Ishikawa (cell line): ENCODE measurements at regions not wholly inside any gene's neighbourhood (a gene's known extent, or its start where the extent isn't known, plus 50 kb on each side); places are given as distances from the start of the nearest gene placed in this dataset.

Source experiments
- CEBPB ChIP-seq: IDR thresholded peaks from 2 replicates; pipeline ENCODE4 v1.6.1; 2012
- CREB1 ChIP-seq: IDR thresholded peaks from 2 replicates; pipeline ENCODE4 v1.6.1; 2012; ENCODE audit warnings: low read depth
- EGR1 ChIP-seq: IDR thresholded peaks from 2 replicates; pipeline ENCODE4 v1.6.1; 2012
- EP300 ChIP-seq: IDR thresholded peaks from 2 replicates; pipeline ENCODE4 v1.6.1; 2012; ENCODE audit warnings: borderline replicate concordance
- FOXM1 ChIP-seq: IDR thresholded peaks from 2 replicates; pipeline ENCODE4 v1.6.1; 2012; ENCODE audit warnings: low read depth, borderline replicate concordance
- MAX ChIP-seq: IDR thresholded peaks from 2 replicates; pipeline ENCODE4 v1.6.1; 2012
- NFIC ChIP-seq: IDR thresholded peaks from 2 replicates; pipeline ENCODE4 v1.6.1; 2012
- RAD21 ChIP-seq: IDR thresholded peaks from 2 replicates; pipeline ENCODE4 v1.6.1; 2012; ENCODE audit warnings: low read depth
- REST ChIP-seq: IDR thresholded peaks from 2 replicates; pipeline ENCODE4 v1.6.1; 2012; ENCODE audit warnings: low read depth, mild to moderate bottlenecking
- TAF1 ChIP-seq: IDR thresholded peaks from 2 replicates; pipeline ENCODE4 v1.6.1; 2012; ENCODE audit warnings: low read depth, mild to moderate bottlenecking
- TCF12 ChIP-seq: IDR thresholded peaks from 2 replicates; pipeline ENCODE4 v1.6.1; 2012; ENCODE audit warnings: low read depth
- TEAD4 ChIP-seq: IDR thresholded peaks from 2 replicates; pipeline ENCODE4 v1.6.1; 2012
- USF1 ChIP-seq: IDR thresholded peaks from 2 replicates; pipeline ENCODE4 v1.6.1; 2012
- YY1 ChIP-seq: IDR thresholded peaks from 2 replicates; pipeline ENCODE4 v1.6.1; 2012; ENCODE audit warnings: low read depth
- ZBTB7A ChIP-seq: IDR thresholded peaks from 2 replicates; pipeline ENCODE4 v1.6.1; 2012; ENCODE audit warnings: low read depth

- no peak for TF ChIP-seq FOXM1
- TF ChIP-seq USF1, result no peak
- TF ChIP-seq NFIC, result no peak
- TF ChIP-seq CREB1, result no peak
Measured at GRCh38 chr1:221937155-221937953, 195.5 kb upstream of the DUSP10 start.

- TF ChIP-seq EP300, result no peak
- TF ChIP-seq ZBTB7A, result no peak
- TF ChIP-seq NFIC, result no peak
- no peak for TF ChIP-seq TAF1
- TF ChIP-seq TCF12, result no peak
- TF ChIP-seq CREB1, result no peak
- no peak for TF ChIP-seq EGR1
- no peak for TF ChIP-seq REST
Measured at GRCh38 chr1:221933814-221934213, 191.9 kb upstream of the DUSP10 start.

- TF ChIP-seq ZBTB7A, result no peak
- no peak for TF ChIP-seq TEAD4
- TF ChIP-seq FOXM1, result no peak
- no peak for TF ChIP-seq YY1
- no peak for TF ChIP-seq CREB1
- TF ChIP-seq TCF12, result no peak
Measured at GRCh38 chr1:221926441-221926840, 184.6 kb upstream of the DUSP10 start.

- TF ChIP-seq REST, result no peak
- no peak for TF ChIP-seq FOXM1
- TF ChIP-seq EGR1, result no peak
- TF ChIP-seq YY1, result no peak
- TF ChIP-seq TAF1, result no peak
- TF ChIP-seq TEAD4, result no peak
- TF ChIP-seq USF1, result no peak
- TF ChIP-seq TCF12, result no peak
- TF ChIP-seq NFIC, result no peak
- TF ChIP-seq RAD21, result no peak
- TF ChIP-seq EP300, result no peak
- no peak for TF ChIP-seq CEBPB
- no peak for TF ChIP-seq ZBTB7A
- TF ChIP-seq MAX, result no peak
Measured at GRCh38 chr1:221925947-221926346, 184.1 kb upstream of the DUSP10 start.

GRCh38 chr1:221923929-221924598 is 182.2 kb upstream of the DUSP10 start:
- TF ChIP-seq TAF1 (no peak), EGR1 (no peak), FOXM1 (no peak), CEBPB (no peak), MAX (no peak), YY1 (no peak), REST (no peak), CREB1 (no peak), USF1 (no peak), EP300 (no peak), ZBTB7A (no peak), RAD21 (no peak), TCF12 (no peak)
